GM12892 (cell line): ENCODE measurements at regions not wholly inside any gene's neighbourhood (a gene's known extent, or its start where the extent isn't known, plus 50 kb on each side); places are given as distances from the start of the nearest gene placed in this dataset.

Experiments used
- POLR2A ChIP-seq: IDR thresholded peaks from 2 replicates; pipeline ENCODE4 v1.6.1; 2011; ENCODE audit warnings: low read depth, low read length, control low read depth
- POLR2AphosphoS5 ChIP-seq: IDR thresholded peaks from 2 replicates; pipeline ENCODE4 v1.6.1; 2011; ENCODE audit warnings: low read depth, low read length, control low read depth
- TAF1 ChIP-seq: IDR thresholded peaks from 2 replicates; pipeline ENCODE4 v1.6.1; 2011; ENCODE audit warnings: low read depth, mild to moderate bottlenecking, control low read depth, low read length, borderline replicate concordance

DNA sequence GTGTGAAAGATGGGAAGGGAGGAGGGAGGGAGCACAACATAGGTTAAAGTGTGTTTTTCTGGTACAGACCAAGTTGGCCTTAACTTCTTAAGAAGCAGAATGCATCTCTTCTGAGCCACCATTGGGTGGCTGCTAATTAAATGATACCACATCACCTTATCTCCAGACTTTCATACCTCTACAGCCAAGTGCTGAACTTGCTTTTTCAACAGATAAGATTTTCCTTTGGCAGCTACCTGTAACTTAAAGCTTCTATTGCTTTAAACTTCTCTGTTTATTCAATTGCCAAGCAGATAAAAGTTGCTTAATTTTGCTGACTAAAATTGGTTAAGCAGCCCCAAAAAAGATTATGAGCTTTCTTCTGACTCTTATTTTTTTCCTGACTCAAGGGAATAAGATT, 292.4 kb upstream of the SGO1 start:
- TF ChIP-seq POLR2AphosphoS5 (no peak), POLR2A (no peak), TAF1 (no peak)
